ENCODE measurements at regions not wholly inside any gene's neighbourhood (a gene's known extent, or its start where the extent isn't known, plus 50 kb on each side); places are given as distances from the start of the nearest gene placed in this dataset.

GRCh38 chr15:38652183-38652794 lies 87.7 kb upstream of the RASGRP1 start:
- no peak for DNase-seq
- peak overlapping the region; percentile 88 for H3K4me3 Mint-ChIP-seq
- H3K27ac Mint-ChIP-seq: peak overlapping the region; percentile 98
- peaks cover 48% of the 10 kb centered on the region for H3K4me1 Mint-ChIP-seq
- H3K27me3 Mint-ChIP-seq: no peaks in the 10 kb centered on the region
- no peak for ATAC-seq
- no peaks in the 10 kb centered on the region for H3K36me3 Mint-ChIP-seq (ENCODE audit: low read depth)
- H3K9me3 ChIP-seq (ENCODE audit: control insufficient read depth, low read length, poor library complexity, severe bottlenecking): no peaks in the 10 kb centered on the region

GRCh38 chr15:38652998-38653397 lies 88.4 kb upstream of the RASGRP1 start:
- peaks cover 47% of the 10 kb centered on the region for H3K4me1 Mint-ChIP-seq
- DNase-seq (peak; percentile 36 to 66 (median 66)), ATAC-seq (peak; percentile 86)
- H3K27me3 Mint-ChIP-seq: no peaks in the 10 kb centered on the region
- H3K27ac Mint-ChIP-seq: peak overlapping the region; percentile 98
- H3K36me3 Mint-ChIP-seq (ENCODE audit: low read depth): no peaks in the 10 kb centered on the region
- peak overlapping the region; percentile 88 for H3K4me3 Mint-ChIP-seq
- no peaks in the 10 kb centered on the region for H3K9me3 ChIP-seq (ENCODE audit: control insufficient read depth, low read length, poor library complexity, severe bottlenecking)

GRCh38 chr15:38658431-38658830 lies 93.8 kb upstream of the RASGRP1 start:
- ATAC-seq (no peak), DNase-seq (no peak)
- H3K9me3 ChIP-seq (ENCODE audit: control insufficient read depth, low read length, poor library complexity, severe bottlenecking): no peaks in the 10 kb centered on the region
- H3K4me3 Mint-ChIP-seq: peak overlapping the region; percentile 55
- no peaks in the 10 kb centered on the region for H3K36me3 Mint-ChIP-seq (ENCODE audit: low read depth)
- peaks cover 34% of the 10 kb centered on the region for H3K4me1 Mint-ChIP-seq
- H3K27me3 Mint-ChIP-seq: no peaks in the 10 kb centered on the region
- peak overlapping the region; percentile 56 for H3K27ac Mint-ChIP-seq

DNA sequence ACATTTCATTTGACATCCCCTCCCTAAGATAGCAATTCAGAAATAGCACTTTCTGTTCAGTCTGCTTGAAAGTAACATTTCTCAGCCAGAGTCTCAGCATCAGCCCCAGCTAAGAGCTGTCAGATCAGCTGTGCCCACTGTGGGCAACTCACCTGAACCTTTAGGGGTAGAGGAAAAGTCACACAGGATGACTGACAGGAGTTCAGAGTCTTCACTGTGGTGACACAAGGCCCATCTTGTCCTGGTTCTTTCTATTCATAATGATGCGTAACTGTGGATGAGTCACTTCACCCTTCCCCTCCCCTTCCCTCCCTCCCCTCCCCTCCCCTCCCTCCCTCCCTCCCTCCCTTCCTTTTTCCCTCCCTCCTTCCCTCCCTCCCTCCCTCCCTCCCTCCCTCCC lies 96.1 kb upstream of the RASGRP1 start:
- peak overlapping the region; percentile 88 for H3K27ac Mint-ChIP-seq
- ATAC-seq: peak; percentile 76
- no peak for DNase-seq
- no peaks in the 10 kb centered on the region for H3K9me3 ChIP-seq (ENCODE audit: control insufficient read depth, low read length, poor library complexity, severe bottlenecking)
- H3K36me3 Mint-ChIP-seq (ENCODE audit: low read depth): no peaks in the 10 kb centered on the region
- H3K4me3 Mint-ChIP-seq: peak overlapping the region; percentile 57
- no peaks in the 10 kb centered on the region for H3K27me3 Mint-ChIP-seq
- H3K4me1 Mint-ChIP-seq: peaks cover 35% of the 10 kb centered on the region

DNA sequence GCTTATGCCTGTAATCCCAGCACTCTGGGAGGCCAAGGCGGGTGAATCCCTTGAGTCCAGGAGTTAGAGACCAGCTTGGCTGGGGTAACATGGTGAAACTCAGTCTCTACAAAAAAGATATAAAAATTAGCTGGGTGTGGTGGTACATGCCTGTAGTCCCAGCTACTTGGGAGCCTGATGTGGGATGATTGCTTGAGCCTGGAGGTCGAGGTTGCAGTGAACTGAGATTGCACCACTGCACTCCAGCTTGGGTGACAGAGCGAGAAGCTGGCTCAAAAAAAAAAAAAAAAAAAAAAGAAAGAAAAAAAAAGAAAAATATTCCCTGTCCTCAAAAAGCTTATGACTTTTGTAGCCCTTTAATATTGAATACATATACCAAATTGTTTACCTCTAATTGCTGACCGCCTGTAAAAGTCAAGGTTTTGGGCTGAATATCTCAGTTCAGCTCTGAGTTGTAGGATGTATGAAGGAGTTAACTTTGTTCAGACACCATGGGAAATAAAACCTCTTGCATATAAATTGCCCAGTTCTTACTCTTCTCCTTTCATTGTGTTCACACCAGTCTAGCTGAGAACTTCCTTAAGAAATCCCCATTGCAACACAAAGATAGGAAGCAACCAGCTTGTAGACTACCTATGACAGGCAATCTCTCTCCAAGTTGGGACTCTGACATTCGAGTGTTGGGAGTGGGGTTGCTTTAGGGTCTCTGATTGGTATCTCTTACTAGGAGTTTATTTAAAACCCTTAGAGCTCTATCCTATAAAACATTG lies 97.6 kb upstream of the RASGRP1 start:
- no peak for ATAC-seq
- Mint-ChIP-seq H3K36me3 (ENCODE audit: low read depth) (no peaks in the 10 kb centered on the region), H3K27ac (peak overlapping the region; percentile 88), H3K27me3 (no peaks in the 10 kb centered on the region), H3K4me1 (peaks cover 47% of the 10 kb centered on the region), H3K4me3 (no peak overlapping the region)
- DNase-seq: no peak
- no peaks in the 10 kb centered on the region for H3K9me3 ChIP-seq (ENCODE audit: control insufficient read depth, low read length, poor library complexity, severe bottlenecking)

GRCh38 chr15:38662805-38663204 lies 98.2 kb upstream of the RASGRP1 start:
- Mint-ChIP-seq H3K4me3 (no peak overlapping the region), H3K36me3 (ENCODE audit: low read depth) (no peaks in the 10 kb centered on the region), H3K27ac (peak overlapping the region; percentile 88), H3K4me1 (peaks cover 52% of the 10 kb centered on the region), H3K27me3 (no peaks in the 10 kb centered on the region)
- H3K9me3 ChIP-seq (ENCODE audit: control insufficient read depth, low read length, poor library complexity, severe bottlenecking): no peaks in the 10 kb centered on the region
- no peak for ATAC-seq
- no peak for DNase-seq

DNA sequence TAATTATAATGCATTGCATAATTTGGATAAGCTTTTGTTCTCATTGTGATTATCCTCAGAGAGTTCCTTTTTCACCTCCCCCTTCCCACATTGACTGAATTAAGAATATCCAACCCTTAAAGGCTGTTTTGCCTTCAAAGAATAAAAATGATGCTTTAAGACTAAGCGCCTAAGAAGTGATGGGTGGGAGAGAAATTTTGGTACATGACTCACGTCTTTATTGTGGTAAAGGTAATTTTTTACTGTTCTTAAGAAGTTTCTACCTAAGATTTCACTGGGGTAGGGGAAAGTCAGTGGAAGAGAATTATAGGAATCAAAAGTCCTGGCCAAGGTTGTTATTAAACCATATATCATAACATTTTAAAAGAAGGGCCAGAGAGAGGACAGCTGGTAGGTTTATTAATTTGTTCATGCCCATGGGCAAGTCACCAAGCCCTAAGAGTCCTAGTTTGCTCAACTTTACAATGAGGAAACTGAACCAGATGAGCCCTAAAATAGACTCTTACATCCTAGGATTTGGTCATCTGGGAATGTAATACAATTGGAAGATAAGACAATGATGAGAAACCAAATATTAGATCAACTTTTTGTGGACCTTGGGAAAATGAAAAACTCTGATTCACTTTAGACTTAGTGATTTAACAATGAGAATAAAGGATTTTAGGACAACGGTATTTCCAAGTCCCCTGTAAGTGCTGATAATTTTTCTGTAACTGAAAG lies 101.1 kb upstream of the RASGRP1 start:
- Mint-ChIP-seq H3K4me1 (peaks cover 45% of the 10 kb centered on the region), H3K4me3 (no peak overlapping the region), H3K27me3 (no peaks in the 10 kb centered on the region), H3K27ac (peak overlapping the region; percentile 100), H3K36me3 (ENCODE audit: low read depth) (no peaks in the 10 kb centered on the region)
- ATAC-seq (peak; percentile 31), DNase-seq (no peak)
- no peaks in the 10 kb centered on the region for H3K9me3 ChIP-seq (ENCODE audit: control insufficient read depth, low read length, poor library complexity, severe bottlenecking)

DNA sequence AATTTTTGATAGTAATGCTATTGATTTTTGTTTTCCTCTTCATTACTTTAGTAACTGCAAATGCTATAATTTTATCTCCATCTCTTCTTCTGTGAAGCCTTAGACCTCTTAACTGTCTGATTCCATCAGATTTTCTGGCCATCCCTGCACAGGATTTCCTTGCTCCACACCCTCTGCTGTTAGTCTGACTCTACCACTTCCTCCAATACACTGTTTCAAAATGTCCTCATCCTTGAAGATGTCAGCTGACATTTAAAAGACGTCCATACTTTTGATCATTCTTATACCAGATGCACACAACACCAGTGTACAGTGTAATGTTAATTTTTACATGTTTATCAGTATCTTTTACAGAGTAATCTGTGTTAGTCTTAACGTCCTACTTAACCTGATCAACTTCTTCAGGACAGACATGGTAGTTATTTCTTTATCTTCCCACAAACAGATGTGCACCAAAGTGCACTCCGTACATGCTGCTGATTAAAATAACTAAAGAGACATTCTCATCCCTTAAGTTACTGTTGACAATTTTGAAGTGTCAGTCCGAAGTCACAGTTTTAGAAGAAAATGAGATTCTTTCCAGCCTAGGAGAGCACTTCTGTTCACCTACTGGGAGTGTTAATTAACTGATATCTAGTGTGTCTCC lies 102.4 kb upstream of the RASGRP1 start:
- no peaks in the 10 kb centered on the region for H3K36me3 Mint-ChIP-seq (ENCODE audit: low read depth)
- ATAC-seq: no peak
- no peaks in the 10 kb centered on the region for H3K9me3 ChIP-seq (ENCODE audit: control insufficient read depth, low read length, poor library complexity, severe bottlenecking)
- peak overlapping the region; percentile 8 for H3K4me3 Mint-ChIP-seq
- peak overlapping the region; percentile 100 for H3K27ac Mint-ChIP-seq
- H3K4me1 Mint-ChIP-seq: peaks cover 55% of the 10 kb centered on the region
- no peak for DNase-seq
- no peaks in the 10 kb centered on the region for H3K27me3 Mint-ChIP-seq

DNA sequence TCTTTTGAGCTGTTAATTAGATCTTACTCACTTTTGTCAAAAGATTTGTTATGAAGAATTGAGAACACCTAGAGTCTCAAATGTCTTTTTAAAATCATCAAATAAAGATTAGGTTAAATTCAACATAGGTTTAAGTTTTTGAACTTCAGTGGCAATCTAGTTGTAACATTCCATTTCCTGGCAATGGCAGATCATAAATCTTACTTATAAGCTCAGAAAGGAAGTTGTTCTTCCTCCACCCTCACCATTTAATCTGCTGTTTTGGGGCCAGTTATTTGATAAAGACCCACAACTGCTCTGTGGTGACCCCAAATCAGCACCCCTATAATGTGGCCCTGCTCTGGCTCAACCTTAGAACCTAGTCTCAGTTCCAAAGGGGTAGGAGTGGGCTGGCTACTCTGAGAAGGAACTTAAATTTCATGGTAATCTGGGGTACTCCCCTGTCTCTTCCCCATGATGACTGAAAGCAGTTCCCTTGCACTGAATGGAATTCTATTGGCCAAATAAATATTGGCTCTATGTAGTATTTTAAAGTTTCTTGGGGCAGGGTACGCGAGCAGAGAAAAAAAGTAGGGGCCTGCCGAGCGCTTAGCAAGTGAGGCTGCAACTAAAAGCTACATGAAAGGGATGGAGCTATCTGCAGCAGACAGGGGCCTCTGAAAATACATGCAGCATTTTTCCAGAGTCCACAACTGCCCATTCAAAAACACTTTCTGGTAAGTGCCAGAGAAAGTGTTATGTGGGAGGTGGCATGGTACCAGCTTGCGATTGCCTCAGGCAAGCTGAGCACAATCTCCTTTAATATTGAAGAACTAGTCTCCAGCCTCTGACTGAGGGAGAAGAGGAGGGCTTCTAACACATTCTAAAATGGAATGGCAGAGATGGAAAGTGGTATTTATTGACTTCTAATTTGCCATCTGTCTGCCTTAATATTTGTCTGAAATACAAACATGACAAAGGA lies 103.6 kb upstream of the RASGRP1 start:
- DNase-seq (no peak), ATAC-seq (no peak)
- Mint-ChIP-seq H3K27ac (peak overlapping the region; percentile 100), H3K4me3 (no peak overlapping the region), H3K36me3 (ENCODE audit: low read depth) (no peaks in the 10 kb centered on the region), H3K27me3 (no peaks in the 10 kb centered on the region), H3K4me1 (peaks cover 62% of the 10 kb centered on the region)
- H3K9me3 ChIP-seq (ENCODE audit: control insufficient read depth, low read length, poor library complexity, severe bottlenecking): no peaks in the 10 kb centered on the region

- Mint-ChIP-seq H3K27ac (peak overlapping the region; percentile 100), H3K36me3 (ENCODE audit: low read depth) (no peaks in the 10 kb centered on the region), H3K4me3 (no peak overlapping the region), H3K4me1 (peaks cover 66% of the 10 kb centered on the region), H3K27me3 (no peaks in the 10 kb centered on the region)
- ATAC-seq: no peak
- no peaks in the 10 kb centered on the region for H3K9me3 ChIP-seq (ENCODE audit: control insufficient read depth, low read length, poor library complexity, severe bottlenecking)
- no peak for DNase-seq
Measured at GRCh38 chr15:38668898-38669391, 104.3 kb upstream of the RASGRP1 start.

DNA sequence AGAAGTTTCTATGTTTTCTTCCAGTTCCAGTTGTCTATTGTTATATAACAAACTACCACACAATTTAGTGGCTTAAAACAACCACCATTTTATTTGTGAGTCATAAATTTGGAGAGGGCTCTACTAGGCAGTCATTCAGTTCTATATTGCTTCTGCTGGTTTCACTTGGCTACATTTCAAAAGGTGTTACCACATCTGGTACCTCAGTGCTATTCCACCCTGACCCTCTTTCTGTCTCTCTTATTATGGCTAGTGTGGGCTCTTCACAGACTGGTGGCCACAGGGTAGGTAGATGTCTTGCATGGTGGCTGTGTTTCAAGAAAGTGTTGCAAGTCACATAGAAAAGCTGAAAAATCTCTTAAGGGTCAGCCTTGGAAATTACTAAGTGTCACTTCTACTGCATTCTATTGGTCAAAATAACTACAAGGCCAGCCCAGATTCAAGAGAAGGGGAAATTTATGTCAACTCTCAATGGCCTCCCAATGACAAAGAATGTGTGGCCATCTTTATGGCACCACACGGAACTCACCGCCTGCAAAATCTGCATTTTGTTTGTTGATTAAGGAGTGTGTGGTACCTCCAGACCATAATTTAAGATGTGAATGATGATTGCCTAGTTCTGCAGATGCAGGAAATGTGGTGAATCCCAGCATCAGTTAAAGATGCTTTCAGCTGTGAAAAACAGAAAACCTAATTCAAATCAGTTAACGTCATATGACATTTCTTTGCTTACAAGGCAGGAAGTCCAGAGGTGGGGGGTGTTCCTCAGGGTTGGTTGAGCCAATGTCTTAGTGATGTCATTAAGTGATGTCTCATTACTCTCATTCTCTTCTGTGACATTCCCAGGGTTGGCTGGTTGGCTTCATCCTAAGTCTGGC lies 105.8 kb upstream of the RASGRP1 start:
- H3K27ac Mint-ChIP-seq: peak overlapping the region; percentile 100
- peak; percentile 25 to 57 (median 57) for DNase-seq
- H3K27me3 Mint-ChIP-seq: no peaks in the 10 kb centered on the region
- H3K36me3 Mint-ChIP-seq (ENCODE audit: low read depth): no peaks in the 10 kb centered on the region
- H3K4me1 Mint-ChIP-seq: peaks cover 63% of the 10 kb centered on the region
- peak; percentile 69 for ATAC-seq
- H3K9me3 ChIP-seq (ENCODE audit: control insufficient read depth, low read length, poor library complexity, severe bottlenecking): no peaks in the 10 kb centered on the region
- H3K4me3 Mint-ChIP-seq: peak overlapping the region; percentile 81
